22Rv1 (cell line): ENCODE measurements at regions not wholly inside any gene's neighbourhood (a gene's known extent, or its start where the extent isn't known, plus 50 kb on each side); places are given as distances from the start of the nearest gene placed in this dataset.

ENCODE experiments used
- ZFX ChIP-seq: fragments of 450-650 bp; IDR thresholded peaks from 2 replicates; pipeline ENCODE4 v1.6.1; 2017; ENCODE audit warnings: antibody characterized with exemption, borderline replicate concordance
- TF ChIP-seq, protein P1 (sequence below): fragments of 450-650 bp; IDR thresholded peaks from 2 replicates; pipeline ENCODE4 v1.5.1; 2017; ENCODE audit warnings: mild to moderate bottlenecking

DNA sequence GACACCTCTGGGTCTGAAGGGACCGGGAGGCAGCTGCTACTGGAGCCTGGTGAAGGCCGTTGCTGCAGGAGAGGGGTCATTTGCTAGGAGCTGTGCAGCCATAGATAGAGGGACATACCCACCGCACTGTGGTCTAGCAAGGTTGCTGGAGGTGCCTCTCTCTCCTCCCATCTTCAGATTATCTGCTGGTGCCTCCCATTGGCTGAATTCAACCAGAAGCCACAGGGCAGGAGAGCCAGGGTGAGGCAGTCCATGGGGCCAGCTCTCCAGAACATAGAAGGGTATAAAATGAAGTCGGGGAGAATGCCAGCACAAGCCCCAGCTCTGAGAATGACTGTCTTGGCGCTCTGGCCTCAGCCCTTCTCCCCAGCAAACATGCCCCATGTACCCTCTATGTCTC lies 98.0 kb downstream of the VEGFA start:
- TF ChIP-seq, protein P1, sequence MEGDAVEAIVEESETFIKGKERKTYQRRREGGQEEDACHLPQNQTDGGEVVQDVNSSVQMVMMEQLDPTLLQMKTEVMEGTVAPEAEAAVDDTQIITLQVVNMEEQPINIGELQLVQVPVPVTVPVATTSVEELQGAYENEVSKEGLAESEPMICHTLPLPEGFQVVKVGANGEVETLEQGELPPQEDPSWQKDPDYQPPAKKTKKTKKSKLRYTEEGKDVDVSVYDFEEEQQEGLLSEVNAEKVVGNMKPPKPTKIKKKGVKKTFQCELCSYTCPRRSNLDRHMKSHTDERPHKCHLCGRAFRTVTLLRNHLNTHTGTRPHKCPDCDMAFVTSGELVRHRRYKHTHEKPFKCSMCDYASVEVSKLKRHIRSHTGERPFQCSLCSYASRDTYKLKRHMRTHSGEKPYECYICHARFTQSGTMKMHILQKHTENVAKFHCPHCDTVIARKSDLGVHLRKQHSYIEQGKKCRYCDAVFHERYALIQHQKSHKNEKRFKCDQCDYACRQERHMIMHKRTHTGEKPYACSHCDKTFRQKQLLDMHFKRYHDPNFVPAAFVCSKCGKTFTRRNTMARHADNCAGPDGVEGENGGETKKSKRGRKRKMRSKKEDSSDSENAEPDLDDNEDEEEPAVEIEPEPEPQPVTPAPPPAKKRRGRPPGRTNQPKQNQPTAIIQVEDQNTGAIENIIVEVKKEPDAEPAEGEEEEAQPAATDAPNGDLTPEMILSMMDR = no peak
- no peak for TF ChIP-seq ZFX
